Esophagus squamous epithelium (tissue), 5 donors: ENCODE measurements at regions not wholly inside any gene's neighbourhood (a gene's known extent, or its start where the extent isn't known, plus 50 kb on each side); places are given as distances from the start of the nearest gene placed in this dataset.

Source experiments
- DNase-seq: peaks from one replicate; lab custom pipeline; 2025; lab: John Stamatoyannopoulos, UW
- H3K27ac ChIP-seq, 4 donors: fragments of 200-600 bp; sonication (generic); one replicate each; pipeline ENCODE4 v1.5.1; 2016 to 2019; ENCODE audit warnings: mild to moderate bottlenecking in 1 of 4
- H3K27me3 ChIP-seq, 4 donors: fragments of 200-600 bp; sonication (generic); 1 replicate in 3 of 4; 2 replicates in 1 of 4; pipeline versions ENCODE4 v1.5.1 to v1.6.0; 2017 to 2021; ENCODE audit warnings: antibody characterized with exemption in 1 of 4
- H3K36me3 ChIP-seq, 3 donors: fragments of 200-600 bp; sonication (generic); one replicate each; pipeline ENCODE4 v1.5.1; 2016 to 2019
- H3K4me1 ChIP-seq, 3 donors: fragments of 200-600 bp; sonication (generic); one replicate each; pipeline ENCODE4 v1.5.1; 2017 to 2019
- H3K4me3 ChIP-seq, 4 donors: fragments of 200-600 bp; sonication (generic); 1 replicate in 3 of 4; 2 replicates in 1 of 4; pipeline ENCODE4 v1.5.1; 2016 to 2019; ENCODE audit warnings: mild to moderate bottlenecking in 2 of 4, moderate library complexity in 1 of 4
- H3K9me3 ChIP-seq, 3 donors: fragments of 200-600 bp; sonication (generic); one replicate each; pipeline ENCODE4 v1.5.1; 2016 to 2019
- POLR2A ChIP-seq, 4 donors: fragments of 450-650 bp; IDR thresholded peaks; one replicate each; pipeline ENCODE4 v1.6.1; 2017; ENCODE audit warnings: antibody characterized with exemption in 4 of 4, mild to moderate bottlenecking in 4 of 4, moderate library complexity in 3 of 4
- WGBS, 2 donors: methylation state at CpG; one replicate each; pipeline ENCODE4 v1.1.5; 2018; 5-methylcytosine and 5-hydroxymethylcytosine counted together
- intact Hi-C: fragments of 100-400 bp; cut with DNase I; formaldehyde crosslinking; loops from one replicate; pipeline ENCODE4 v1.15.0; 2022
- TF ChIP-seq, protein P1 (sequence below), 6 experiments: fragments of 450-650 bp in 4 of 6; fragments of 200-600 bp in 2 of 6; sonication (generic) in 2 of 6; IDR thresholded peaks; one replicate each; pipeline ENCODE4 v1.5.1; 2016 to 2019; ENCODE audit warnings: antibody characterized with exemption in 6 of 6, mild to moderate bottlenecking in 4 of 6, moderate library complexity in 4 of 6
- donor health status: DM: yes; HTN: yes; CAD: no.

DNA sequence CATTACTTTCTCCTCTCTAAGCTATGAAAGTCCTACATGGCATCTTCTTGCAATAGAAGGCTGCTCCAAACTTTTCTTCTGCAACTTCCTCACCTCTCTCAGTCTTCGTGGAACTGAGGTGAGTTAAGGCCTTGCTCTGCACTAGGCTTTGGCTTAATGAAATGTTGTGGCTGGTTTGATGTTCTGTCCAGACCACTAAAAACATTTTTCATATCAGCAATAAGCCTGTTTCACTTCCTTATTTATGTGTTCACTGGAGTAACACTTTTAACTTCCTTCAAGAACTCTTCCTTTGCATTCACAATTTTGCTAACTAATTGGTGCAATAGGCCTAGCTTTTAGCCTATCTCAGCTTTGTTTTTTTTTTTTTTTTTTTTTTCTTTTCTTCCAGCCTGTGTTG lies 335.3 kb upstream of the NECTIN3 start:
- intact Hi-C loops = no loop called here
- H3K9me3 ChIP-seq = no peaks in the 10 kb centered on the region
- no peak for TF ChIP-seq POLR2A (IDR thresholded peaks at IDR 0.05)
- TF ChIP-seq, protein P1, sequence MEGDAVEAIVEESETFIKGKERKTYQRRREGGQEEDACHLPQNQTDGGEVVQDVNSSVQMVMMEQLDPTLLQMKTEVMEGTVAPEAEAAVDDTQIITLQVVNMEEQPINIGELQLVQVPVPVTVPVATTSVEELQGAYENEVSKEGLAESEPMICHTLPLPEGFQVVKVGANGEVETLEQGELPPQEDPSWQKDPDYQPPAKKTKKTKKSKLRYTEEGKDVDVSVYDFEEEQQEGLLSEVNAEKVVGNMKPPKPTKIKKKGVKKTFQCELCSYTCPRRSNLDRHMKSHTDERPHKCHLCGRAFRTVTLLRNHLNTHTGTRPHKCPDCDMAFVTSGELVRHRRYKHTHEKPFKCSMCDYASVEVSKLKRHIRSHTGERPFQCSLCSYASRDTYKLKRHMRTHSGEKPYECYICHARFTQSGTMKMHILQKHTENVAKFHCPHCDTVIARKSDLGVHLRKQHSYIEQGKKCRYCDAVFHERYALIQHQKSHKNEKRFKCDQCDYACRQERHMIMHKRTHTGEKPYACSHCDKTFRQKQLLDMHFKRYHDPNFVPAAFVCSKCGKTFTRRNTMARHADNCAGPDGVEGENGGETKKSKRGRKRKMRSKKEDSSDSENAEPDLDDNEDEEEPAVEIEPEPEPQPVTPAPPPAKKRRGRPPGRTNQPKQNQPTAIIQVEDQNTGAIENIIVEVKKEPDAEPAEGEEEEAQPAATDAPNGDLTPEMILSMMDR (IDR thresholded peaks at IDR 0.05) = no peak
- no peak overlapping the region for H3K4me3 ChIP-seq
- 33 to 59% methylated on average over 1 of the region's 1 CpG for WGBS, 2 donors
- DNase-seq = no peak
- no peaks in the 10 kb centered on the region for H3K36me3 ChIP-seq
- peaks cover 0 to 3% (median 0%) of the 10 kb centered on the region in 4 donors for H3K27me3 ChIP-seq
- H3K4me1 ChIP-seq = no peaks in the 10 kb centered on the region
- H3K27ac ChIP-seq = no peak overlapping the region

DNA sequence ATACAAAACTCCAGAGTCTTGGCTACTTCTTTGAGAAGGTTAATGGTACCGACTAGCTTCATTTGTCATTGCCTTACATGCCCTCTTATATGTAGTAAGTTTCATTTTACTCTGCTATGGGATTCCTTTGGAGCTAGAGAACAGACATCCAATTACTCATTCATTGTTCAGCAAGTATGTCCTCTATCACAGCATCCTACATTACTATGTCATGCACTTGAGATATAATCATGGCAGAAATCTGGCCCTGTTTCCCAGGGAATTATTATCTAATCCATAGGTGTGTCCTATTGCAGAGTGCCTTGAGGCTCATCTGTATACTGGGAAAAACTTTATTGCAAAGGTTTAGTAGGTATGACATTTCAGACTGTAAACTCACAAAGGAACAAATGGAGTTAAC lies 333.1 kb upstream of the NECTIN3 start:
- no peak for DNase-seq
- Histone ChIP-seq H3K9me3 (no peaks in the 10 kb centered on the region), H3K4me1 (no peaks in the 10 kb centered on the region), H3K36me3 (no peaks in the 10 kb centered on the region), H3K27ac (no peak overlapping the region), H3K27me3 (peaks cover 0 to 1% (median 0%) of the 10 kb centered on the region in 4 donors), H3K4me3 (no peak overlapping the region)
- intact Hi-C loops = no loop called here
- TF ChIP-seq, protein P1 (IDR thresholded peaks at IDR 0.05) = no peak
- no peak for TF ChIP-seq POLR2A (IDR thresholded peaks at IDR 0.05)
- WGBS, 2 donors = 26 to 56% methylated on average over 1 of the region's 1 CpG

DNA sequence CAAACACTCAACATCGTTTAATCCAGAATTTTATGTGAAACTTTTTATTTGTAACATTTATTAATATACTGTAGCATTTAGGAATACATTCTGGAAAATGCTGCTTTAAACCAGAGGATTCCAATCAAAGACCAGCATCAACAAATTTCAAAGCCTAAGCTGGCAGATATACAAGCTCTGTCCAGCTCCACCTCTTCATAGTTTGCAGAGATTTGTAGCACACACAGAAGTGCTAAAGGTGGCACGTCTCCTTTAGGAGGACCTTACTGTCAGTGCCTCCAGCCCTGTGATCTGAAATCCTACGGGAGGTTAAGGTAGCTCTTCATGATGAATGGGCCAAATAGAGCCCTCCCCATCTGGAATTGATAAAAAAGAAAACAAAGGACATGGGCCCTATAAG lies 329.7 kb upstream of the NECTIN3 start:
- Histone ChIP-seq H3K27me3 (no peaks in the 10 kb centered on the region), H3K36me3 (no peaks in the 10 kb centered on the region), H3K4me1 (no peaks in the 10 kb centered on the region), H3K9me3 (no peaks in the 10 kb centered on the region), H3K27ac (no peak overlapping the region), H3K4me3 (no peak overlapping the region)
- TF ChIP-seq, protein P1 (IDR thresholded peaks at IDR 0.05) = no peak
- TF ChIP-seq POLR2A (IDR thresholded peaks at IDR 0.05) = no peak
- 47 to 65% methylated on average over 3 of the region's 3 CpGs for WGBS, 2 donors
- intact Hi-C loops = no loop called here
- no peak for DNase-seq

DNA sequence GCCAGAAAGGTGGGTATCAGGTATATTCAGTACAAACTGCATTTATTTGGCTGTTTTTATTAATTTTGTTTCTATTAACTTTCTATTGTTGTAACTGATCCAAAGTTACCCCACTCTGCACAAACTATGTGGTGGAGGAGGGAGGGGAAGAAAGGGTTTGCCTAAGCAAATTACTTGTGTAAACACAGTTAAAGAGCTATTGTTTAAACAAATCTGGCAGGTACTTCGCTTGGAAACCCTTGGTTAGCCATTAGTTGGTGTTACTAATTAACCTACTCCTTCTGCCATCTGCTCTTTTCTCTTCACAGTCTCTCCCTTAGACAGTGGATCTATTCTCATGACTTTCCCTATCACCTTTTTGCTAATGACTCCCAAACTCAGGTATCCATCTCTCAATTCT lies 328.4 kb upstream of the NECTIN3 start:
- no peak overlapping the region for H3K27ac ChIP-seq
- no peaks in the 10 kb centered on the region for H3K9me3 ChIP-seq
- no peak for DNase-seq
- H3K4me1 ChIP-seq = no peaks in the 10 kb centered on the region
- WGBS, 2 donors = 20 to 40% methylated on average over 1 of the region's 1 CpG
- no peaks in the 10 kb centered on the region for H3K36me3 ChIP-seq
- no peak overlapping the region for H3K4me3 ChIP-seq
- TF ChIP-seq, protein P1 (IDR thresholded peaks at IDR 0.05) = no peak
- no peak for TF ChIP-seq POLR2A (IDR thresholded peaks at IDR 0.05)
- H3K27me3 ChIP-seq = no peaks in the 10 kb centered on the region
- intact Hi-C loops = no loop called here

DNA sequence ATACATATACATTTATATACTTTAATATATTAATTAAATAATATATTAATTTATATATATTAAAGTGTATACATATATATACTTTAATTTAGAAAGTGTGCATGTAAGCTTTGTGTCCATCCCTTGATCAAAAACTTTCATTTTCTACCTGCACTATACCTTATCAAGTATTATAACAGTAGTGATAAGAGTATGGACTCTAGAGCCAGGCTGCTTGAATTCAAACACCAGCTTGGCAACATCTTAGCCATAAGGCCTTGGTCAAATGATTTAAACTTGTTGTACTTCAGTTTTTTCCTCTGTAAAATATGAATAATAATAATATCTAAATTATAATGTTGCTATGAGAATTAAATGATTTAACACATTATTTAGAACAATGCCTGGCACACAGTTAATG lies 327.6 kb upstream of the NECTIN3 start:
- Histone ChIP-seq H3K27me3 (no peaks in the 10 kb centered on the region), H3K4me3 (no peak overlapping the region), H3K4me1 (no peaks in the 10 kb centered on the region), H3K9me3 (no peaks in the 10 kb centered on the region), H3K27ac (no peak overlapping the region), H3K36me3 (no peaks in the 10 kb centered on the region)
- TF ChIP-seq POLR2A (IDR thresholded peaks at IDR 0.05) = no peak
- TF ChIP-seq, protein P1 (IDR thresholded peaks at IDR 0.05) = no peak
- intact Hi-C loops = no loop called here
- DNase-seq = no peak
